ENCODE measurements at regions not wholly inside any gene's neighbourhood (a gene's known extent, or its start where the extent isn't known, plus 50 kb on each side); places are given as distances from the start of the nearest gene placed in this dataset.
A peak's percentile ranks its signal among the peaks of the same experiment; 100 is the strongest.
"Not testable (repeated sequence)": the region's sequence is repeated elsewhere in the genome, so short reads cannot be mapped to it uniquely, and the experiment has no call there.

DNA sequence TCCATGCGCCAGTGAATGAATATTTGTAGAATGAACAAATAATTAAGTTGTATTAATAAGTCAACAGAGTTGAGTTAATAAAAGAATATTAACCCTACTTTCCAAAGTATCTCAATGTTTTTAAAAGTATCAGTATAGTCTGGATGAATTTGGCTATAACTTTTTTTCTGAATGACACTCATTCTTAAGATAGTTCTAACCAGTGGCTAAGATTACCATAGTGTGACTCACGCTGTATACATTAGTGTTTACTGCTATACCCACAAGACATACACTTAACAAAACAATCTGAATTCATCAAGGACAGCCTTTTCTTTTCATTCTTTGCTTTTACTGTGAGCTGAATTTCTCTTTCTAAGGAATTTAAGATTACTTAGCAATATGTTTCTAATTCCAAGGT, 77.0 kb upstream of the PDE1A start:
- POLR2A ChIA-PET = no interaction called here
- peak; percentile 32 for DNase-seq (ENCODE audit: low read depth, low spot score)
- no peak overlapping the region for H3K4me3 ChIP-seq (ENCODE audit: low read depth, low read length)
- TF ChIP-seq, protein P1, sequence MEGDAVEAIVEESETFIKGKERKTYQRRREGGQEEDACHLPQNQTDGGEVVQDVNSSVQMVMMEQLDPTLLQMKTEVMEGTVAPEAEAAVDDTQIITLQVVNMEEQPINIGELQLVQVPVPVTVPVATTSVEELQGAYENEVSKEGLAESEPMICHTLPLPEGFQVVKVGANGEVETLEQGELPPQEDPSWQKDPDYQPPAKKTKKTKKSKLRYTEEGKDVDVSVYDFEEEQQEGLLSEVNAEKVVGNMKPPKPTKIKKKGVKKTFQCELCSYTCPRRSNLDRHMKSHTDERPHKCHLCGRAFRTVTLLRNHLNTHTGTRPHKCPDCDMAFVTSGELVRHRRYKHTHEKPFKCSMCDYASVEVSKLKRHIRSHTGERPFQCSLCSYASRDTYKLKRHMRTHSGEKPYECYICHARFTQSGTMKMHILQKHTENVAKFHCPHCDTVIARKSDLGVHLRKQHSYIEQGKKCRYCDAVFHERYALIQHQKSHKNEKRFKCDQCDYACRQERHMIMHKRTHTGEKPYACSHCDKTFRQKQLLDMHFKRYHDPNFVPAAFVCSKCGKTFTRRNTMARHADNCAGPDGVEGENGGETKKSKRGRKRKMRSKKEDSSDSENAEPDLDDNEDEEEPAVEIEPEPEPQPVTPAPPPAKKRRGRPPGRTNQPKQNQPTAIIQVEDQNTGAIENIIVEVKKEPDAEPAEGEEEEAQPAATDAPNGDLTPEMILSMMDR (IDR thresholded peaks at IDR 0.05; ENCODE audit: low read depth, low read length) = no peak
- H3K27ac ChIP-seq (ENCODE audit: low read depth, low read length) = no peak overlapping the region
- no peaks in the 10 kb centered on the region for H3K27me3 ChIP-seq (ENCODE audit: control insufficient read depth, insufficient read depth, low read length)
- CTCF ChIA-PET = no interaction called here
- no peaks in the 10 kb centered on the region for H3K9me3 ChIP-seq (ENCODE audit: control insufficient read depth, insufficient read depth, low read length)

DNA sequence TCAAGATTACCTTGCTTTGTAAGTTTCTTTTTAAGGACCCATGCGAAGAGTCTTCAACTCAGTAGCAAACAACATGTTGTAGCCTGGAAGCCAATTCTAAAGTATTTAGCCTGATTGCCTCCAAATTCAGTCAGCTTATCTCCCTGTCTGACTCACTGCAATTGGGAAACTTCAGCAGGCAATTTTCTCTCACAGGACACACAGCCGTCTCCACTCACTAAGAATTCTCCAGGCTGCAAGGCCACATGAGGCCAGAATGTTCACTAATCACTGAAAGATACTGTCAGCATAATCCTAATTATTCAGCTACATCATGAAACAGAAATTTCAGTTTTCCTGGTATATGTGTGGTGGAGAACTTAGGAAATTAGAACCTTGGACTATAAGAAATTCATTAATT, 78.1 kb upstream of the PDE1A start:
- H3K27me3 ChIP-seq (ENCODE audit: control insufficient read depth, insufficient read depth, low read length) = no peaks in the 10 kb centered on the region
- POLR2A ChIA-PET = no interaction called here

DNA sequence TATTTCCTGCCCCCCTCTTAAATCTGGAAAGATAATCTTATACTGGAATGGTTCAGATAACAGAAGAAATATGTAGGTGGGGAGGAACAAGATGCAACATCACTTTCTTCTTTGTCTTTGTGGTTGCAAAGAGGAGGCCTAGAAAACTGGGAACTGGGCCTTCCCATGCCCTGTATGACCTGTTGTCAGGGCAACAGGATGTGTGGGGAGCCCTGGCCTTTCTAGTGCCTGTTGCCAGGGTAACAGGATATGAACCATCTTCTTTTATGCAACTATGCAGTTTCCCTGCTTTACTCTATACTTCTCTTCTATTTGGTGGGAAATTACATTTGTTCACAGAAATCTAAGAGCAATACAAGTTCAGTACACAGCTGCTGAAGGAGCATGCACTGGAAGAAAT, 79.8 kb upstream of the PDE1A start:
- POLR2A ChIA-PET = no interaction called here
- H3K27me3 ChIP-seq (ENCODE audit: control insufficient read depth, insufficient read depth, low read length) = no peaks in the 10 kb centered on the region
- no peak overlapping the region for H3K27ac ChIP-seq (ENCODE audit: low read depth, low read length)
- TF ChIP-seq, protein P1 (IDR thresholded peaks at IDR 0.05; ENCODE audit: low read depth, low read length) = no peak
- no peak for DNase-seq (ENCODE audit: low read depth, low spot score)
- no peaks in the 10 kb centered on the region for H3K9me3 ChIP-seq (ENCODE audit: control insufficient read depth, insufficient read depth, low read length)
- no peak overlapping the region for H3K4me3 ChIP-seq (ENCODE audit: low read depth, low read length)
- CTCF ChIA-PET = no interaction called here

More for the DNA sequence above, 78.1 kb upstream of the PDE1A start:
- TF ChIP-seq, protein P1 (IDR thresholded peaks at IDR 0.05; ENCODE audit: low read depth, low read length) = no peak
- Histone ChIP-seq H3K4me3 (ENCODE audit: low read depth, low read length) (no peak overlapping the region), H3K9me3 (ENCODE audit: control insufficient read depth, insufficient read depth, low read length) (no peaks in the 10 kb centered on the region), H3K27ac (ENCODE audit: low read depth, low read length) (no peak overlapping the region)
- peak; percentile 57 for DNase-seq (ENCODE audit: low read depth, low spot score)
- CTCF ChIA-PET = no interaction called here

DNA sequence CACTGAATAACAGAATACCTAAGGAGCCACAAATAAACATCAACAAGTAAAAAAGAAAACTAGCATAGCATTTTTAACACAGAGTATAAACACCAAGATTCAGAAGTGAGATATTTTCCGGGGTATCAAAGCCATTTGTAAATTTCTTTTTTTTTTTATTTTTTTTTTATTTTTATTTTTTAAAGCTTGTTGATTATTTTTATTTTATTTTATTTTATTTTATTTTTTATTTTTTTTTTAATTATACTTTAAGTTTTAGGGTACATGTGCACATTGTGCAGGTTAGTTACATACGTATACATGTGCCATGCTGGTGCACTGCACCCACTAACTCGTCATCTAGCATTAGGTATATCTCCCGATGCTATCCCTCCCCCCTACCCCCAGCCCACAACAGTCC, 81.7 kb upstream of the PDE1A start:
- POLR2A ChIA-PET, CTCF ChIA-PET: not testable (repeated sequence)

DNA sequence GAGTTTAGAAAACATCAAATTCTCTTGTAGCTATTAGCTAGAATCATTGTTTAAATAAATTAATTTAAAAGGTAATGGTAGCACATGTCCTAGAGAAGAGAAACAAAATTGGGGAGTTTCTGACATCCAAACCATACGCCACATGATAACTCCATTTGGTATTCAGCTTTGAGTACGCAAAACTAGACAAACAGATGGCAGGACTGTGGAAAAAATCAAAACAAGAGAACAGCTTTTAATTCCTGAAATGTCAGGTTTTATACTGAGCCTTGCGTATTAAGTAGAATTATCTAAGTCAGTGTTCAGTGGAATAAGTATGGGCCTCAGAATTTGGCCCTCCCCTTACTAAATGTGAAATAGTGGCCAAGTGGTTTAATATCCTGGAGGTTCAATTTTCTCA, 82.4 kb upstream of the PDE1A start:
- H3K4me3 ChIP-seq (ENCODE audit: low read depth, low read length) = no peak overlapping the region
- H3K27me3 ChIP-seq (ENCODE audit: control insufficient read depth, insufficient read depth, low read length) = no peaks in the 10 kb centered on the region
- DNase-seq (ENCODE audit: low read depth, low spot score) = no peak
- no peak overlapping the region for H3K27ac ChIP-seq (ENCODE audit: low read depth, low read length)
- POLR2A ChIA-PET = no interaction called here
- CTCF ChIA-PET = no interaction called here
- TF ChIP-seq, protein P1 (IDR thresholded peaks at IDR 0.05; ENCODE audit: low read depth, low read length) = no peak
- no peaks in the 10 kb centered on the region for H3K9me3 ChIP-seq (ENCODE audit: control insufficient read depth, insufficient read depth, low read length)

More for the DNA sequence above, 81.7 kb upstream of the PDE1A start:
- not testable (repeated sequence) for H3K27ac ChIP-seq (ENCODE audit: low read depth, low read length); H3K27me3 ChIP-seq (ENCODE audit: control insufficient read depth, insufficient read depth, low read length); H3K4me3 ChIP-seq (ENCODE audit: low read depth, low read length); DNase-seq (ENCODE audit: low read depth, low spot score); H3K9me3 ChIP-seq (ENCODE audit: control insufficient read depth, insufficient read depth, low read length)

Measured in AG04450 (cell line).